ENCODE measurements at regions not wholly inside any gene's neighbourhood (a gene's known extent, or its start where the extent isn't known, plus 50 kb on each side); places are given as distances from the start of the nearest gene placed in this dataset.

DNA sequence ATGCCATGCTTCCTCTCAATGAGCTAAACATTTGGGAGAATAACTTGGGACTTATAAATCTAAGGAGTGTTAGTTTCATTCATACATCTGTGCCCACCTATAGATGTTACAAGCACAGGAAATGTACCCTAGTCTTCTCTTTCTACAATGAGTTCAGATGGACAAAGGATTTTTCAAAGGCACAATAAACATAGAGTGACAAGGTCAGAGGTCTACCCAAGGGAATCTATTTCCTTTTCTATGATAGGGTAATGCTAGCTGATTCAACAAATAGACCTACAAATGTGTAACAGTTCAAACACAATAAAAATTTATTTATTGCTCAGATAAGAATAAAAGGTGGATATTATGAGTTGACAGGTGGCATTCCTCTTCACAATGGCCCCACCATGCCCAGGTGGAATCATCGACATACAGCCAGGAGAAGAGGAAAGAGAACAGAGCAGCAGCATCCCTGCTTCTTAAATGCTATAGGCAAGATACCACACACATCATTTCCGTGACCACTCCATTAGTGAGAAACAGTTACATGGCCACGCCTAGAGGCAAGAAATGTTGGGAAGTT lies 421.8 kb downstream of the HNRNPD start:
- DNase-seq (ENCODE audit: low spot score) = no peak

DNA sequence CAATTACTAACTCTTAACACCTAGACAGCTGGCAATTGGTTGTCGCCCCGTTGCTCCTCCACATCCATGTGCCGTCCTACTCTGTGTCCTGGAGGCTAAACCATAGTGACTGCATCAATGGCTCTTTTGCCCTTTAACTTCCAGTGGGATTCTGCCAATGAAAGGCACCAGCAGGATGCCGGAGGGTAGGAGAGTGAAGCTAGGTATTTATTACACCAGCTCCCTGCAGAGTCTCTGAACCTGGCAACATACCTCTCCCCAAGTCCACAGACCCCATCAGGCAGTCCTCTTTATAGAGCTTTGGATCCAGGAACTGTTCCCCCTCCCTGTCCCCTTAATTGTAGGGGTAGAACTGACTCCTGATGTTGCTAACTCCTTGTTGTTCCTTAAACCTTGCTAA lies 426.8 kb downstream of the HNRNPD start:
- no peak for DNase-seq (ENCODE audit: low spot score)

DNA sequence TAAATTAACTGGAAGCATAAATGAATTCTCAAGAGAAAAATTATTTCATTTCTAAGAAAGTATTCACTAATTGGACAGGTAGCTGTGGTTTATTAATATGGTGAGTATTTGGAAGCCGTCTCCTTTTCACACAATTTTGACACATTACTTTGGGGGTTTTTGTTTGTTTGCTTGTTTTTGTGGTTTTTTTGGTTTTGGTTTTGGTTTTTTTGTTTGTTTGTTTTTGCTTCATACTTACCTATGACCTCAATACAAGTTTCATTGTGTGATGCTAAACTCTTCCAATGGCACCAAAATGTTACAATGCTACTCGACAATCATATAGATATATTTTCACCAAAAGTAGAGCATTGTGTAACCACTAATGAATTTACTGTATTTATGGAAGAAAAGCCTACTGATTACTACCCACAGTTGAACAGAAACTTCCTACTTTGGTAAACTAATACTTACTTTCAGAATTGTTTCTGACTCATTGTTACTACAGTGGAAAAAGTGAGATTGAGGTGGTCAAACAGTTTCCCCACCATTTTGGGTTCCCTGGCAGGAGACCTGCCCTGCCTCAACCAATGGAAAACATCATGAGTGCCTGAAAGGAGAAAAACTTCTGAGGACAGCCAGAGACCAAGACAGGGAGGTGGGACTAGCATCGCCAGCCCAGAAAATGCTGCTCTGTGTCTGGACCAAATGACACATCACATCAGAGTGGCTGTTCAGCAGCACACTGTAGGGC lies 443.1 kb downstream of the HNRNPD start:
- DNase-seq (ENCODE audit: low spot score) = no peak

DNA sequence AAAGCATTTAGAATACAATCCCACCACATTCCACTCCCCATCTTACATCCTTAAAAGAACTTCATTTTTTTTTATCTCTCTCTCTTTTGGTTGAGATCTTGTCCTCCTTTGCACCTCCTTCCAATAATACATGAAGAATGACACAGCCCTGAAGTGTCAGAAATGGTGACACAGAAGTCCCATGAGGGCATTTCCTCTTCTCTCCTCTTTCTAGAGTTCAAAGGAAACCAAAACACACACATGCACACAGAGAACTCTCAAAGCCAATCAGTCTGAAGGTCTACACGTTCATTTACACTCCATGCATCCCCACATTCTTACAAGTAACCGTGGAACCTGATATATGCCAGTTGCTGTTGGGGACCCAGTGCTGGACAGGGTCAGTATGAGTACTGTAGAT lies 450.7 kb downstream of the HNRNPD start:
- DNase-seq (ENCODE audit: low spot score) = no peak

DNA sequence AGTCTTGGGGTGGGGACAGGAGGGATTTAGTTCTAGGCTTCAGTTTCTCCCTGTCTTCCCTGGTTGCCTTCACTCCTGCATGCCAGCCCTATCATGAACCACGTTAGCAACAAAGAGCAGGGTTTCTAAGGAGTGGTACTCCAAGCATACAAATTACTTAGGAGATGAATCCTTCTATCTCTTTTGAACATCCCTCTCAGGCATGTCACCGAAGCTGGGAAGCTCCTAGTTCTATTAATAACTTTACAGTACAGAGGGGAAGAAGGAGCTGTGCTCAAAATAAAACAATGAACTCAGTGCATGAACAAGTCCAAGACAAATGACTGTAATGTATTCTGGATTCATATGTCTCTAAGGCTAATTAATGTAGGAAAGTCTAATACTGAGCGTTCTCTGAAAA lies 450.6 kb upstream of the RASGEF1B start:
- DNase-seq (ENCODE audit: low spot score) = no peak

DNA sequence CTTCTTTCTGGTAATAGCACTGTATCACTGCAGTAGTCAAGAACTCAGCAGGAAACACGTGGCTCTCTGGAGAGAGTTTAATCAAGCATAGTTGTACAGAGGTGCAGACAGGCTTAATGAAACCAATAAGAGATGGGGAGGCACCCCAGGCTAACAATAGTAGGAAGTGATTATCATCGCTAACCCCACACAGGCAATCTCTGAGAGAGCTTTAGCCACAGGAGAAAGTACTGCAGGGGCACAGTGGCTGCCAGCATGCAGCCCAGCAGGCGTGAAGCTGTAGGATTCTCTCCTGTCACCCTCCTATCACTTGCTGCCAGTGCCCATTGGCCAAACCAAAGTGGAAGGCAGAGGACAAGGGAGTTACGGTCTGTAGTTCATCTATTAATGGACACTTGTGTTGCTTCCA lies 450.0 kb upstream of the RASGEF1B start:
- no peak for DNase-seq (ENCODE audit: low spot score)

DNA sequence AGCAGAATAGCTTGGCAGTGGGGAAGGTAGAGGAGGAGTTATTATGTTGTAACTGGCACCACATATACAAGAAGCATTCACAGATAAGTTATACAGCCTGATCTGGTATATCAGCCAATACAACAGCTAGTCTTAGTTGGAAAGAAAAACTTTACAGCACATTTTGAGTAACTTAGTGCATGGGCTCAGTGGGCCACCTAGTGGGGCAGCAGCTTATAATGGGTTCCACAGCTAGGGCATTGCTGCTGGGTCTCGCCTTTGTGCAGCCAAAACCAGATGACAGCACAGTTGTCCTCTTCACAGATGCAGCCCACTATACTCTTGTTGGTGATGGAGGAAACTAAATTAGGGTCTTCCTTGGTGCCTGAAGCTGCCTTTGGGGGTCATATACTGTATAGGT lies 448.1 kb upstream of the RASGEF1B start:
- DNase-seq (ENCODE audit: low spot score) = no peak

DNA sequence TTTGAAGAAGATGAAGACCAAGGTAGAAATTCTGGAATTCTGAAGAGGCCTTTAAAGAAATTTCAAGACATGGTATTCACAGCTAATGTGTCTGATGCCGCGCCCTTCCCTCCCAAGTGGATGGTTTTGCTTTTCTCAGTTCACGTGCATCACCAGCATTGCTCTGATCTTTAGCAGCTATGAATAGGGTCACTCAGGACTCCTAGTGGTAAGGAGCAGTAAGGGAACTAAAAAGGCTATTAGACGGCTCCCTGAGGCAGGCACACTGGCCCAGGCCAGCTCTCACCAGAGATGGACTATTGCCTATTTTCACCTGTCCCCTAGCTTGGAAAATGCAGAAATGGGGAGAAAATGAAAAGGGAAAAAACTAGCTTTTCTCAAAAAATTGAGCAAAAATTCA lies 447.5 kb upstream of the RASGEF1B start:
- peak; percentile 4 for DNase-seq (ENCODE audit: low spot score)

DNA sequence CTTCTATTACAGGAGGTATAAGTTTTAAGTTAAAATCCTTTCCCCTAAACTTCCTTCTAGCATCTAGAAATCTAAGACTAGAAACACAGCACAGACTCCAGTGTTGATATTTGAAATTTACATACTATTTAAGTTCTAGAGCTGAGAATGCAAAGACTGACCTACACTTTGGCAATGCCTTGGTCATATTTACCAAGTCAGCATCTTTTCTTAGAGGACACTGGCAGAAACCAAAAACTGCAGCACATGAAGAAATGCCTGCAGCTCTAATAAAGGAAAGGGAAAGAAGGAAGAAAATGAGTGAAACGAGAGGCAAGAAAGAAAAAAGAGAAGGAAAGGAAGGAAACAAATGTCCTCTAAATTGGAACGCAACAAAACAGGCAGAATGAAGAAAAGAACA lies 443.7 kb upstream of the RASGEF1B start:
- DNase-seq (ENCODE audit: low spot score) = no peak

DNA sequence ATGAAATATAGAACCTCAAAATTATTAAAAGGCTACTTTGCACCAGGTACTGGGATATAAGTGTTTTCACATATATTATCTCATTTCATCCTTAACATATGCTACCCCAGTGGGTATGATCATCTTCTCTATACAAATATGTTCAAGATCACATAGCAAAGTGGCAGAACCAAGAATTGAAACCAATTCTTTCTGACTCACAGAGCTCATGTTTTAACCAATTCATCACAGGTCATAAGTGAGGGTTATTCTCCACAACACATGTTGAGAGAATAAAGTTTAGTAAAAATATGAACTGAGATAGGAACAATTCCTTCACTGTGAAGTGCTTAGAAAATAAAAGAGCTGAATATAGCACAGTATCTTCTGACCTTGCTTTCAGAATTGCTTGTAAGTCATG lies 442.9 kb upstream of the RASGEF1B start:
- no peak for DNase-seq (ENCODE audit: low spot score)

DNA sequence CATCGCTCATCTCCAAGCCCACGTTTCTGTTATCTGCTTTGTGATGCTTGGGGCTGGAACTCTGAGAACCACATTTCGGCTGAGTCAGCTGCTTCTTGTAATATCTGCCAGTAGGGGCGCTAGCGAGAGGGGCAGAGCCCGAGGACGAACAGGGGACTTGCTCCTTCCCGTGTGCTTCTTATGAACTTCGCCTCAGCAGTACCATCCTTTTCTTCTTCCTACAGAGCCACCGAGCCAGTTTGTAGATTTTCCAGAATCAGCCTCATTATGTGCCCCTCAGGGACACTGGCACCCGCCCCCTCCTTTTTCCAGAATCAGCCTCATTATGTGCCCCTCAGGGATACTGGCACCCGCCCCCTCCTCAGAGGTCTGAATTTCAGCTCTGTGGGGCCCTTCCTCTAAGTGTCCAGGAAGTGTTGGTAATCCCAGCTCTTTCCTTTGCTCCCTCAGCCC lies 441.7 kb upstream of the RASGEF1B start:
- DNase-seq (ENCODE audit: low spot score) = peak; percentile 44

DNA sequence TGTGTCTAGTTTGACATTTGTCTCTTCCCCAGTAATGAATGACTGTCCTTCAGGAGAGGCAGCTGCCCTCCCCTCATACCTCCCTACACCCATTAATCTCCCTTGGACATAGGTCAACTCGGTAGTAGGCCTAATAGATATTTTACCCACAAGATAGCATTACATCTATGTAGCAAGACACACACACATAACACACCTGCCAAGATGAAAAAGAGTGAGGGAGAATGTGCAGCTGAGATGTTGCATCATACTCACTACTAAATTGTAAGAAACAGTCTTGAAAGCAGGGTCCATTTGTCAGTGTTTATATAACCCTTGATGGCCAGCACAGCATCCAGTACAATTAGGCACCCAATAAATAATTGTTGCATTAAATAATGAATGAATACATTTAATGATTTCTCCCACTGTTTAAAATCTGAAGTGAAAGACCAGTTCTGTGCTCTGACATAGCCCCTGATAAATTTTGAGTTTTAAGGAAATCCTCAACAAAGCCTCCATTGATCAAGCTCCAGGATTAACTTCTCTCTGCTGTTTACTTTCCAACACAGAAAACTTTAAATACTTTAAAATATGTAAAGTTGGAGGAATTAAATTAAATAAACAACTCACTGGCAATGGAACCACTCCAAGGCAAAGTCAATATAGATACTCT lies 440.8 kb upstream of the RASGEF1B start:
- DNase-seq (ENCODE audit: low spot score) = no peak

DNA sequence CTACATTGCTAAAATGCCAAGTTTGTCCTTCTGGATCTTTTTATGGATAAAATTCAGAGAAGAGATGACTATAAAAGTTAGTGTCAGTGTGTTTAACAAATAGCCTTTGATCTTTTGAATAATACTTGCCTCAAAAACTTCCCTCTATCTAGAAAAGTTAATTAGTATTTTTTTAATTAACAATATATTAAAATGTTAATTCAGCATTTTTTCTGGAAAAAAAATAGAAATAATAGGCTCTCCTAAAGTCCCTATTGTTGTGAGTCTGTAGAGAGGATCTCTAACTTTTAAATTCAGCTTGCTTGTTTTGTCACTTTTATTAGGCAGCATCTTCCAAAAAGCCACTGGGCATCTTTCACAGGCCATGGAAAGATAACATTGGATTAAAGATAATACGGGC lies 435.2 kb upstream of the RASGEF1B start:
- DNase-seq (ENCODE audit: low spot score) = no peak

DNA sequence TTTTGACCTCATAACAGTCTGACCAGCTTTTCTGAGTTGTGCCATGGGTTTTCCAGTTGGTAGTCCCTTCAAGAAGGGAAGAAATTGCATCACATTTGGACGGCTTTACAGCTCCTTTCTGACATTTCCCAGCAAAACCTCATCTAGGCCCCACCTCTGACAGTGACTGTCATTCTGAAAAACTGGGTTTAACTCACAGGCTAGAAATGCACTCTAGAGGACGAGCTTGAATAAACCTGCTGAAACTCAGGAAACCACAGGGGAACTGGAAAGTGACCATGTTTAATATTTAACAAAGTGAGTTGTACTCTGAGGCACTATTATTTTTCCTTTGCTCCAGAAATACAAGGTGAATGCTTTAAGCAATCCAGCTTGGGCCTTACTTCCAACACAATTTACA lies 434.3 kb upstream of the RASGEF1B start:
- DNase-seq (ENCODE audit: low spot score) = no peak

DNA sequence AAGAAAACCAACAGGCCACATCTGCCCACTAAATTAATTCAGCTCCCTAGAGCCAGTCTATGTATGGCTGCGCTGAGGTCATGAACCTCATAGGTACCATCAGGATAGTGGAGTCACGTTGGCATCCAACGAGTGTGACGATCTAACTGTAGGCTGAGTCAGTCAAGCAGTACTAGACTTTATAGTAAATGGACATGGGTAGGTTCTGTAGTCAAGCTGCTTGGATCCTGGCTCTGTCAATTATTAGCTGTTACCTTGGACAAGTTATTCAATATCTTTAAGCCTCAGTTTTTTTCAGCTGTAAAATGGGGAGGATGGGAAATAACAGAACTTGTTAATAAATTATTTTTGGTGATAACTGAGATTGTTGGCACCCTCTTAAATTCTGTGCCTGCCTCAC lies 432.4 kb upstream of the RASGEF1B start:
- DNase-seq (ENCODE audit: low spot score) = no peak

DNA sequence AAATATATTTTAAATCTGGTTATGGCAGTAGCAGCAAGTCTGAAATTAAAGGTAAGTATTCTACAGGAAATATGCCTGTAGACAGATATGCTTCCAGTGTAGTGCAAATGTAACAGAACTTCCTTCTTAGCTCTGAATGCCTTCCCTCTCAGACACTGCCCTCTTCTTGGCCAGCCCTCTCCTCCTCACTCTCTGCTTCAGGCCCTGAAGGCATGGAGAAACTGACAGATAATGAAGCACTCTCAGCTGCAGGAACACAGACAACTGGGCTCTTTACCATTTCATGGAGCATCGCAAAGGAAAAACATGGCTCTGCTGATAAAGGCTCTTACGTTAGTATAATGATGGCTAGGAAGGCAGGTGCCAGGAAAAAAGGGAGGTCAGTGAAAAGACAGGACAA lies 431.5 kb upstream of the RASGEF1B start:
- no peak for DNase-seq (ENCODE audit: low spot score)

DNA sequence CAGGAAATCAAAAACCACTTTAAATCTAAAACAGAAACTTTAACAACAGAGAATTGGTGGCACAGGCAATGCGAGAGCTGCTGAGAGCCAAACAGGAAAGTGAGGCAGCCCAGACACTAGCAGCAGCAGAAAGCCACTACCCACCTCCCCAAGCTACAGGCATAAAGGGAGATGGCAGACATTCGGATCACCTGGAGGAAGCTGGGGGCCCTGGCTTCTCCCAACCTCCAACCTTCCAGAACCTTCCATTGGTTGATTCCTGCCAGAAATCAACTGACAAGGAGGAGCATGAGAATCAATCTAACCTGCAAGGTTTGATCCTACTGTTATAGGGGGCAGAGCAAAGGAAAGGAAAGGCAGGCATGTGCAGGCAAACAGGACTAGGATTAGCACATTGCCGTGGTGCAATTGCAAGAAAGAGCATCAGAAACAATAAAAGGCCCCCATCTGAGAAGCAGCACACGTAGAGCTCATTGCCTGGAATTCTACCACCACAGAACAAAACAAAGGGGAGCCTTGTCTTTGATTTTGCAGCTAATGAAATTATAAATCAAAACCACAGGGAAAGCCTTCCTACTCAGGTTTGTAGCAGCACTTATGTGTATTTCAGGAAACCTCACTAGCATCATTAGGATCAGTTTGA lies 427.3 kb upstream of the RASGEF1B start:
- no peak for DNase-seq (ENCODE audit: low spot score)

DNA sequence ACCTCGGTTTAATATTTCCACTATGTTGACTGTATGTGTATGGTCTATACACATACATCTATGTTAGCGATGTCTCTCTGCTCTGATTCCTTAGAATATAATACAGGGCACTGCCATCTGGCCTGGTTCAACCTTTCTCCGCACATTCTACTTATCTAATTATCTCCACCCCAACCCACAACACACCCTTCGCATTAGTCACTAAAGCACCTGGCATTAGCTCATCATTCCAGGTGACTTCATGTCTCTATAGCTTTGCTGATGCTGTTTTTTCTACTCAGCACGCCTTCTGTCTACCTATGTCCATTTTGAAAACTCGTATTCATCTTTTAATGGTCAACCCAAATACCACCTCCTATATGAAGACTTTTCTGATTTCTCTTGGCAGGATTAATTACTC lies 425.2 kb upstream of the RASGEF1B start:
- DNase-seq (ENCODE audit: low spot score) = no peak

DNA sequence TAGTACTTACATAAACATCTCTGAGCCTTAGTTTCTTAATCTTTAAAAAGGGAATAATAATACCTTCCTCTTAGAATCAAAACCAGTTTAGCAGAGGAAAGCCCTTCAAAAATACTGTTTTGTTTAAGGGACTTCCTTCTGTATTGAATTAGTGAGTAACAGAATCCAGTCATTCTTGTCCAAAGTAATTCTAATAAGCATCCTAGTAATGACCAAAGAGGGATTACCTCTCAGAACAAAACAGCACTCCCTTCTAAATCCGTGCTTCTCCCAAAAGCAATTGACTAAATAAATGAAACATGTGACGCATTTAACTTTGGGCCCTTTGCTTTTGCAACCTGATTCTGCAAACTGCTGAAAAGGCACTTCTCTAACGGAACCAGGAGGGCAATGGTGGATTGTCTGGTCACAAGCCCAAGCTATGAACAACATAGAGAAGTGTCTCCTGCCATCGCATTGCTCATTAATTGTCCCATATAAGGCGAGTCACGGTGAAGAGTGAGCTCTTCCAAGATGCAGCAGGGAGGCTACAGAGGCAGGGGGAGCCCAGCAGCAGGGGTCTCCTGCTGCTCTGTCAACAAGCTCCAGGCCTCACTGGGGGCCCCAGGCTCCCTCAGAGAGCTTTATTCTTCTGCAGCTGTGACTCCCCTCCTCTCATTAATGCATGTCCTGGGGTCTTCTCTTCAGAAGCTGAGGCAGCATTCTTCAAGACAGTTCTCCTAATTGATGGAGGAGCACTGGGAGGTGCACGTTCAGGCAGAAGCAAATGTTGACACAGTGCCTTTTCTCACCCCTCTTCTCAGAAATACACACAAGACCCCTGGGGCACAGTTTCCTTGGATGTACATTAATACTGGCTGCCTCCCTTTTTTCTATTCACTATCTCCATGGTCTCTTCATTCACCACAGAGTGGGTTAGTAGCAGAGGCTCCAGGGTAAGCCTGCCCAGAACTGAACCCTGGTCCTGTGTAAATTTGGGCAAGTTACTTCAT lies 419.6 kb upstream of the RASGEF1B start:
- DNase-seq (ENCODE audit: low spot score) = no peak

DNA sequence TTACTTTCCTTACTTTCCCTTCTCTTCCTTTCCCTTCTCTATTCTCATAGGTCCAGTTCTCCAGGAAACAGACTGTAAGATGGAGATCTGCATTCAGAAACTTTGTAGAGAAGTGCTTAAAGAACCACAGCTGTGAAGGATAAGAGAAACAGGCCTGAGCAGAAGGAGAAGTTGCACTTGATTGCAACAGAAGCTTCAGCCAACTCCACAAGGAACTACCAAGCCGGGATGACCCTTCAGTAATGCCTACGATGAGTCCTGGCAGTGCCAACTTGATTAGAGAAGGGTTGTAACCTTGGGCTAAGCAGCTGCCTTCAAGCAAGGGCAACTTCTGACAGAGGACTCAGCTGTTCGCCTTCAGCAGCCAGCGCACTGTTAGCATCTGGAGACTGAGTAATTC lies 413.3 kb upstream of the RASGEF1B start:
- no peak for DNase-seq (ENCODE audit: low spot score)
